Hematopoietic multipotent progenitor cell treated with erythropoietin and hydrocortisone succinate and interleukin-3 and kit ligand, for 4 days (in vitro differentiated cells): ENCODE measurements at regions not wholly inside any gene's neighbourhood (a gene's known extent, or its start where the extent isn't known, plus 50 kb on each side); places are given as distances from the start of the nearest gene placed in this dataset.

Experiments
- DNase-seq: peaks from one replicate; pipeline ENCODE4 v3.0.0-alpha.2; 2015

GRCh38 chr18:75839041-75839440 lies 411.5 kb upstream of the SMIM21 start:
- no peak for DNase-seq

DNA sequence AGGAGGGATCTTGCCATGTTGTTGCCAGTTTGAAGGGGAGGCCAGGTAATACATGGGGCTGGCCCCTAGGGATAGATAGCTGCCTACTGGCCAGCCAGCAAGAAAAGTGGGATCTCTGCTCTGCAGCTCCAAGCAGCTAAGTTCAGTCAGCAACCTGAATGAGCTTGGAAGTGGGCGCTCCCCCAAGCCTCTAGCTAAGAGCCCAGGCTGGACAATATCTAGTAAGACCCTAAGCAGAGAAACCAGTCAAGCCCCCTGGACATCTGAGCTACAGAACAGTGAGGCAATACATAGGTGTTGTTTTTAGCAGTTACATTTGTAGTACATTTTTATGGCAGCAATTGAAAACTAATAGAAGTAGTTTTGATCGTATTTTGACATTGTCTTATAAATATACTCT lies 409.8 kb upstream of the SMIM21 start:
- DNase-seq = no peak

GRCh38 chr18:75836516-75836915 lies 409.0 kb upstream of the SMIM21 start:
- no peak for DNase-seq

DNA sequence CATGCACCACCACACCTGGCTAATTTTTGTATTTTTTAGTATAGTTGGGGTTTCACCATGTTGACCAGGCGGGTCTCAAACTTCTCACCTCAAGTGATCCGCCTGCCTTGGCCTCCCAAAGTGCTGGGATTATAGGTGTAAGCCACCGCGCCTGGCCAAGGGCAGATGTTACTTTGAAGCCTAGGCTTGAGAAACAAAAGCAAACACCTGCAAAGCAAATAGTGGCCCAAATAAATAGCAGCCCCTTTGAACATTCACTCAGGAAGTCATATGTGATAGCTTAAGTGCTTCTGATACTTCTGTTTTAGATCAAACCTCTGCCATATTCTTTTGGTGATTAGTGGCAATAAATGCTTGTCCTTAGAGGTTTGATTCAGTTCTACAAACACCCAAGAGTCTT lies 404.5 kb upstream of the SMIM21 start:
- no peak for DNase-seq

DNA sequence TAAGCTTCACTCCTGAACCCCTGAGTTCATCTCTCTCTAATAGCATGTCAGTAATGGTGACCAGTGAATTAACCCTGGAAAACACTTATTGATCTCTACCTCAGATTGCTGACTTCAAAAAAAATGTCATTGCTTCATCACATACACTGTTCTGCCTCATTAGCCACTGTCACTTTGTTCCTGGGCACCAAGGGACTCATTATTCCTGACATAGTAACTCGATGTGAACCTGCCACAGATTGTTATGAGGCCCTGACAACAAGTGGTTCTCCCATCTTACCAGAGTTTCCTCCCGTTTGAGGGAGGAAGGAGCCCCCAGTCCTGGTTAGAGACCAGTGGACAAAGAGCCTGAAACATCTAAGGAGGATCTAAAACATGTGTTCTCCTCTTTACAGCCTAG lies 403.3 kb upstream of the SMIM21 start:
- DNase-seq = no peak

- no peak for DNase-seq
Observed at GRCh38 chr18:75829091-75829490, 401.6 kb upstream of the SMIM21 start.

GRCh38 chr18:75828379-75828778 lies 400.9 kb upstream of the SMIM21 start:
- no peak for DNase-seq

DNA sequence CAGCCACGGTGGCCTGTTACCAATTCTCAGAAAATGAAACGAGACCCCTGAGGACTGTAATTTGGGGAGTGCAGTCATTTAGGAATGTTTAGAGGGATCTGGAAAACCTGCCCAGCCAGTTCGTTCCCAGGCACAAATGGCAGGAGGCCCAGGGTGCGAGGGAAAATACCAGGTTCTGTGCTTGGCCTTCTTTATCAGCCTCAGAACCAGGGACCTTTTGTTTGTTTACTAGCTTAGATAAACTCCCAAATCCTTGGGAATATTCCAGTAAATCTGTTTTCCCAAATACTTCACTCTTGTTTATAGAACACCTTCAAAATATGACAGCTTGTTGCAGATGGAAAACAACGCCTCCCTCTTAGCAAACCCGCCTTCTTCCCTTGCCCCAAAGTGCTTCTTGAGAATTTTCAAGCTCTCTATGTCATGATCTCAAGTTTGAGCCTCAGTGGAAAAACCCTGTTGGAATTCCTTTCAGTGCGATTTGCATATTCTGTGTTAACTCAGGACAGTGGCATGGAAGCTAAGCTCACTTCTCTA lies 400.3 kb upstream of the SMIM21 start:
- no peak for DNase-seq

GRCh38 chr18:75824661-75825060 lies 397.2 kb upstream of the SMIM21 start:
- DNase-seq = no peak

DNA sequence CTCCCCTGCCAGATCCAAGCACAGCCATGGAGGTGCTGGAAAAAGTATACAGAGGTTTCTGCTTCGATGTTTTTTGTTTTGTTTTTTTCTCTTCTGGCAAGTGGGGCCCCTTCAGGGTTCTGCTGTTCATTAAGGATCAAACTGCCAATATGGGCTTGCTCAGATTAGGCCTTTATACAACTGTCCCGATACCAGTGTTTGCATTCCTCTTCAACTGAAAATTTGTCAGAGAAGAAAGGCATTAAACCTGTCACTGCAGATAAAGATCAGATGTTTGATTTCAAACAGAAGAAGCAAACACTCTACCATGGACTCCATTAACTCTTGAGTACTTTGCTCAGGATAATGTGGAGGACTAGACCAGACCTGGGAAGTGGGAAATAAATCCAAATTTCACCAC lies 396.0 kb upstream of the SMIM21 start:
- no peak for DNase-seq

DNA sequence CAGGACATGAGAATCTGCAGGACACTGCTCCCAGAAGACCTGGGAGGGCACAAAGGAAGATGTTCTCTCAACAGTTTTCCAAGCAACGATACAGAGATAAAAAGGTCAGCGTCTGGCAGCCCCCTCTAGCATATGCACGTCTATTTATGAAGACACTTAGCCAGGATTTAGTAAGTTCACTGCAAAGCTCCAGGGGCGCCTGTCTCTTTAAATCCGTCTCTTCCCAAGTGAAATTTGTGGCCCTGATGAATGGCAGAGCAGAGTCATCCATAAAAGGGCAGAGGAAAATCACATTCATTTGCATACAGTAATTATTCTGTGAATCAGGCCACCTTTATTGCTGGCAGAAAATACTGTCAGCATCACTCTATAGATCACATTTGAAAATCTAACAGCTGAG lies 390.9 kb upstream of the SMIM21 start:
- no peak for DNase-seq

- no peak for DNase-seq
Observed at GRCh38 chr18:75815767-75816166, 388.3 kb upstream of the SMIM21 start.

- no peak for DNase-seq
Observed at GRCh38 chr18:75812761-75813160, 385.3 kb upstream of the SMIM21 start.

GRCh38 chr18:75810961-75811551 lies 383.6 kb upstream of the SMIM21 start:
- no peak for DNase-seq

DNA sequence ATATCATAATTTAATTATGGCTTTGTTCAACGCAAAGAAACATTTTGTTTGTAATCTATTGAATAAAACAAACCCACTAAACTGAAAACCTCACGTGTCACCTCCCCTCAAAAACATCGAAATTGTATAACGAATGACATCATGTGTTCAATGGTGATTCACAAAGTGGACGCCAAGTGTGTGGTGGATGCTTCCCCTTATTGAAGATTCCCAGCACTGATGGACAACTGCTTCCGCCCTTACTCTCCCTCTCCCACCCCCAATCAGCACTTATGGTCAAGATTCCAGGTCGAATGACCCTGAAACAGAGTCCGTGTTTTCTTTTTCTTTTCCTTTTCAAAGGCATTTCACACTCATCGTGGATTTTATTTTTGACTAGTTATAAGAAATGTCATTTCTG lies 383.0 kb upstream of the SMIM21 start:
- DNase-seq = no peak

GRCh38 chr18:75809926-75810255 lies 382.4 kb upstream of the SMIM21 start:
- no peak for DNase-seq

- DNase-seq = no peak
Observed at GRCh38 chr18:75809151-75809925, 381.8 kb upstream of the SMIM21 start.

GRCh38 chr18:75805265-75805664 lies 377.8 kb upstream of the SMIM21 start:
- no peak for DNase-seq

GRCh38 chr18:75802681-75803080 lies 375.2 kb upstream of the SMIM21 start:
- no peak for DNase-seq

GRCh38 chr18:75801178-75801577 lies 373.7 kb upstream of the SMIM21 start:
- no peak for DNase-seq

DNA sequence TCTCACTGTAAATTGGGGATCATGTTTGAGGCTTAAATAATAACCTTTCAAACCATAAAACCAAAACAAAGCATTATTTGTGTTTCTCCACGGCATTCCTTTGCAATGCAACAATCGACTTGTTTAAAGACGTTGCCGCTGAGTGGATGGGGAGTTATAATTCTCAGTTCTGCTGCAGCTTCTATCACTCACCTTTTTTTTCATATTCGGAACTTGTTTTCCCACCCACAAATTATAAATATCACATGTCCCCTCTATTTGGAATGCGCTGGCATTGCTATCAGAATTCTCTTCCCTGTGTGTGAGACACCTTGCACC lies 372.8 kb upstream of the SMIM21 start:
- DNase-seq = no peak

GRCh38 chr18:75799449-75800330 lies 372.2 kb upstream of the SMIM21 start:
- DNase-seq = no peak

DNA sequence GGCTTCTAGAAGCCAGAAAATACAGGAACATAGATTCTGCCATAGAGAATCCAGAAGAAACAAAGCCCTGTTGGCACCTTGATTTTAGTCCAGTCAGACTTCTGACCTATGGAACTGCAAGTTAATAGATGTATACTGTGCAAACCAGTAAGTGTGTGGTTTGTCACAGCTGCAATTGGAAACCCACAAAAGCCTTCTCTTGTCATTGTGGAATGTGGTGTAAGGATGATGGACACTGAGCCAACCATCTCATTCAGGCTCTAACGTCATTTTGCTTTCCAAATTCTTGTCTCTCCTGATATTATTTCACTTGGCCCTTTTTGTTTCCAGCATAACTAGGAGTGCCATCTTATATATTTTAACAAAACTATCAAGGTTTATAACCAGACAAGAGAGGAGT lies 369.5 kb upstream of the SMIM21 start:
- DNase-seq = no peak

DNA sequence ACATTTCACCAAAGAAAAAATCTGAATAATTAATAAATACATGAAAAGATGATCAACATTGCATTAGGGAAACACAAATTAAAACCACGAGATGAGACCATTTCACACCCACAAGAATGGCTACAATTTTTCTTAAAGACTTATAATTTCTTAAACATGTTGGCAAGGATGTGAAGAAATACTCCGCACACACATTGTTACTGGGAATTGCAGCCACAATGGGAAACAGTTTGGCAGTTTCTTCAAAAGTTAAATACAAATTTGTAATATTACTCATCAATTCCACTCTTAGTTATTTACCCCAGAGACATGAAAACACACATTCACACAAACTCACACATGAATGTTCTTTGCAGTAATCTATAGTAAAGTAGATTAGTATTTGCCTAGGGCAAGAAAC lies 363.3 kb upstream of the SMIM21 start:
- DNase-seq = no peak
